Spinal cord (tissue), 9 donors: ENCODE measurements at regions not wholly inside any gene's neighbourhood (a gene's known extent, or its start where the extent isn't known, plus 50 kb on each side); places are given as distances from the start of the nearest gene placed in this dataset.

ENCODE experiments used
- DNase-seq, 6 donors: peaks; one replicate each; pipeline versions ENCODE4 v3.0.0 to v3.0.0-alpha.2; 2013 to 2015; ENCODE audit warnings: low spot score in 6 of 6, low read depth in 4 of 6
- H3K27ac ChIP-seq: one replicate; pipeline ENCODE4 v1.5.1; 2013; ENCODE audit warnings: low read depth, low read length, control low read depth
- H3K27me3 ChIP-seq: one replicate; pipeline ENCODE4 v1.6.1; 2013; ENCODE audit warnings: low read length; ENCODE audit not compliant: control insufficient read depth, insufficient read depth
- H3K36me3 ChIP-seq: one replicate; pipeline ENCODE4 v1.6.1; 2013; ENCODE audit warnings: low read length; ENCODE audit not compliant: control insufficient read depth, insufficient read depth
- H3K4me1 ChIP-seq: one replicate; pipeline ENCODE4 v1.6.1; 2013; ENCODE audit warnings: low read length; ENCODE audit not compliant: control insufficient read depth, insufficient read depth
- H3K4me3 ChIP-seq: one replicate; pipeline ENCODE4 v1.5.1; 2013; ENCODE audit warnings: low read depth, low read length, control low read depth
- H3K9me3 ChIP-seq: one replicate; pipeline ENCODE4 v1.6.1; 2013; ENCODE audit warnings: low read length; ENCODE audit not compliant: control insufficient read depth, insufficient read depth
- WGBS: methylation state at CpG from one replicate; pipeline ENCODE4 v1.1.5; 2013; ENCODE audit warnings: missing lambda C conversion rate; ENCODE audit not compliant: insufficient coverage; 5-methylcytosine and 5-hydroxymethylcytosine counted together
- donor health status: healthy.

DNA sequence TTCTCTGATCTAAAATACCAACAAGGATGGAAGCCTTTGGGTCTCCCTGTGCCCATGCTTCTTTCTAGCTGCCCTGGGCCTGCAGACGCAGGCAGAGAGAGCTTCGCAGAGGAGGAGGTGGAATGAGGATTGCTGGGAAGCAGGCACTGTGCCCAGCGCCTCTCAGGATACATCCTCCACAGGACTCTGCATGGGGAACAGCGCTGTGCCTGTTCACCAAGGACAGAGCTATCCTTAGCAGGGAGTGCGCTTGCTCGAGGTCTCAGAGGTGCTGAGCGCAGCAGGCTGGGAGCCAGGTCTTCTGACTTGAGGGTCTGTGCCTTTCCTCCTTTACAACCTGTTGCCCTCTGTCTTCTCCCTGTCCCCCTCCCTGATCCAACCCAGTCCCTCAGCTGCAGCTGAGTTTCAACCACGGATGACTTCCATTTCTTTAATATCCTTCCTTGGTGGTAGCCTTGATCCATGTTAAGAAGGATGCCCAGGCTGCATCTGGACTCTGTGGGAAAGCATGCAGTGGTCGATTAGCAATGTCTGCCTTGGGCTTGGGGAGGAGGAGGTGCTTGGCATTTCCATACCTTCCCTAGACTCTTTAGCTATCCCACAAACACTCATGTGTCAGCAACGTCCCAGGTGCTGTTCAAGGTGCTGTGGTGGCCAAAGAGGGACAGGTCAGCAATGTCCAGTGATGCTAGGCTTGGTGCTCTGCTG, 219.6 kb upstream of the GPR26 start:
- no peak for DNase-seq
- no peaks in the 10 kb centered on the region for H3K36me3 ChIP-seq
- H3K9me3 ChIP-seq, result no peaks in the 10 kb centered on the region
- no peak overlapping the region for H3K27ac ChIP-seq
- H3K4me1 ChIP-seq, result peaks cover 7% of the 10 kb centered on the region
- H3K27me3 ChIP-seq, result peaks cover 7% of the 10 kb centered on the region
- no peak overlapping the region for H3K4me3 ChIP-seq
- WGBS, result 64% methylated on average over 8 of the region's 10 CpGs

DNA sequence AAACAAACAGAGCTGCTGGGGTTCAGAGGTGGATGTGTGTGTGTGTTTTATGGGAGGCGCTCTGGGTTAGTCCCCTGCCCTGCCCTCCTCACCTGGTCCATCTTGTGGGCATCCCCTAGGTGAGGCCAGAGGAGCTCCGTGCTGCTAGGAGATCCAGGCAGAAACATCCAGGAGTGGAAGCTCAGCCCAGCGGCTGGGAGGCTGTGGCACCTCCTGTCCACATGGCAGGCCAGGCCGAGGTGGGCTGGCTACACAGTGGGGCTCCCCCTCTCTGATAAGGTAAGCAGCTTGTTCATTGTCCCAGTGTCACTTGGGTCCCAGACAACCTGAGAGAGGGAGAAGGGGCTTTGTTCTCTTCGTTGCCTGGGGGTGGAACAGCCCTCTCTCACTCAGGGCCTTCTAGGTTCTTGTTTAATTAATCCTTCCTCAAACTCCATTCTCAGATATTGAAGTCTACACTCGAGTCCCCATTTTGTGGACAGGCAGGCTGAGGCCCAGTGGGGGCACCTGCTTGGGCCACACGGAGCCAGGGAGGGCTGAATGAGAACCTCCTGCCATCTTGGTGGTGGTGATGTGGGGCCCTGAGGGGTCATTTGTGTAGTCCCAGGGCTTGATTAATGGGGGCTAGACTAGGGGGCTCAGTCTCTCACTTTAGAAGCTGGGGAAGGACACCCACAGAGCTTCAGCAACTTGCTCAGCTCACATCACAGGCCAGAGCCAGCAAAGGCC, 216.8 kb upstream of the GPR26 start:
- no peak for DNase-seq
- H3K4me1 ChIP-seq, result peaks cover 8% of the 10 kb centered on the region
- H3K27ac ChIP-seq, result no peak overlapping the region
- H3K4me3 ChIP-seq, result no peak overlapping the region
- no peaks in the 10 kb centered on the region for H3K36me3 ChIP-seq
- WGBS, result 93% methylated on average over 6 of the region's 7 CpGs
- H3K9me3 ChIP-seq, result no peaks in the 10 kb centered on the region
- H3K27me3 ChIP-seq, result peaks cover 5% of the 10 kb centered on the region

DNA sequence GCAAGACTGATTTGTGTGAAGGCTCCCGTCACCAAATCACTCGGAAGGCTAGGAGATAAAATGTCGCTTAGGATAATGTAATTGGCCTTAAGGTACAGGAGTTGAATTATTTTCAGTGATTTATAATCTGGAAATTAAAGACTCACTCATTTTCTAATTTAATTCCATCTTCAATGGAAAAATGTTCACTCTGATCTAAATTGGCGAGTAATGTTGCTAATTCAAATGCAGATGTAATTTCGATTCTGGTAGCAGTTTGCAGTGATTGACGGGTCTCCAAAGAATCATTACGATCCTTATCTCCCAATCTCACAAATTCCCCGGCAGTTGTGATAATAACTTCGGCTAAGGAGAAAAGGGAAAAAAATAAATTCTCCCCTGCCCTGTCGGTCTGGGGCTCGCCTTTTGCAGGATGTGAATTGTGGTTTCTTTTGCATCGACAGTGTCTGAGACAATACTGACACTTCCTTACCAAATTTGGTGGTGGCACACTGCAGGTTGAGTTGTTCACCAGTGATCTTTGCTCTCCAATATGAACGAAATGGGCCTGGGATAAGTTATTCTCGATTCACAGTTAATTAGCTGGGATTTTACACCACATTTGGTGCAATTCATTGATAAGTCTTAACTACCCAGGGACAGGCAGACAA, 215.1 kb upstream of the GPR26 start:
- peaks cover 5% of the 10 kb centered on the region for H3K27me3 ChIP-seq
- no peaks in the 10 kb centered on the region for H3K9me3 ChIP-seq
- WGBS, result 72% methylated on average over 4 of the region's 14 CpGs
- H3K36me3 ChIP-seq, result no peaks in the 10 kb centered on the region
- H3K27ac ChIP-seq, result no peak overlapping the region
- peaks cover 8% of the 10 kb centered on the region for H3K4me1 ChIP-seq
- no peak overlapping the region for H3K4me3 ChIP-seq
- peak in 1 of 6 donors; percentile 88 for DNase-seq

DNA sequence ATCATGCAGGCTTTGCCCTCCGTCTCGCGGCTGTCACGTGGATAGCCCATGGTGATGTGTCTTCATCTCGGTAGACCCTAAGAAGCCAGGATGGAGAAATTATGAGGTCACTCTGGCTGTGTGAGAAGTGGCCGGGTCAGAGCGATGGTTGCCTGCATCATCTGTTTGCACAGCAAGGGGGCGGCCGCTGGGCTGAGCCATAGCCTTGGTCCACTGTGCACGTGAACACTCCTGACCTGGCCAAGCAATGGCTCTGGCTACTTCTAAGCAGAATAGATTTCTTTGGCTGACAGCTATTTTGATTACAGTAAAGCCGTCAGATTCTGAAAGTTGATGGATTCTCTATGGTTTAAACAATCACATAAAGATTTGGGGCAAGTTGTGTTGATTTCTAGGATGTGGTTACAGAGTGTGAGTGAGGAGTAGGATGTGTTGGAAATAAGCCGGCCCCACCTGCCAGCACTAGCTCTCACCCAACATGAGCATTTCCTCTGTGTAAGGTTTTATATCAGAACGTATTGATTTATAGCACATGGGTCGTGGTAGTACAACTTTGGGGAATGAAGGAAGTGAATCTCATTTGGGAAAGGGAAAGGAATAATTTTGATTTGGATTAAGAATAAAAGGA, 214.4 kb upstream of the GPR26 start:
- Histone ChIP-seq H3K9me3 (no peaks in the 10 kb centered on the region), H3K27me3 (peaks cover 5% of the 10 kb centered on the region), H3K4me3 (no peak overlapping the region), H3K36me3 (no peaks in the 10 kb centered on the region), H3K4me1 (peaks cover 5% of the 10 kb centered on the region), H3K27ac (no peak overlapping the region)
- DNase-seq, result no peak
- WGBS, result 68% methylated on average over 11 of the region's 14 CpGs

DNA sequence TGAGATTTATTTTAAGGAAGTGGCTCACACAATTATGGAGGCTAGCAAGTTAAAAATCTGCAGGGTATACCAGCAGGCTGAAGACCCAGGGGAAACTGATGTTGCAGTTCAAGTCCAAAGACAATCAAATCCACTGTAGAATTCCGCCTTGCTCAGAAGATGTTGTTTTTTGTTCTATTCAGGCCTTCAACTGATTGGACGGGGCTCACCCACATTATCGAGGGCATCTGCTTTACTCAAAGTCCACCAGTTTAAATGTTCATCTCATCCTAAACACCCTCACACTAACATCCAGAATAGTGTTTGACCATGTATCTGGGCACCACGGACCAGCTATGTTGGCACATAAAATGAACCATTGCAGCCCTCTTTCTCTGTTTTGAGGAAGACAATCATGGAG, 211.2 kb upstream of the GPR26 start:
- 93% methylated on average over 3 of the region's 4 CpGs for WGBS
- peaks cover 12% of the 10 kb centered on the region for H3K4me1 ChIP-seq
- H3K36me3 ChIP-seq, result no peaks in the 10 kb centered on the region
- no peak overlapping the region for H3K4me3 ChIP-seq
- peaks cover 5% of the 10 kb centered on the region for H3K27me3 ChIP-seq
- no peak overlapping the region for H3K27ac ChIP-seq
- no peak for DNase-seq
- no peaks in the 10 kb centered on the region for H3K9me3 ChIP-seq

DNA sequence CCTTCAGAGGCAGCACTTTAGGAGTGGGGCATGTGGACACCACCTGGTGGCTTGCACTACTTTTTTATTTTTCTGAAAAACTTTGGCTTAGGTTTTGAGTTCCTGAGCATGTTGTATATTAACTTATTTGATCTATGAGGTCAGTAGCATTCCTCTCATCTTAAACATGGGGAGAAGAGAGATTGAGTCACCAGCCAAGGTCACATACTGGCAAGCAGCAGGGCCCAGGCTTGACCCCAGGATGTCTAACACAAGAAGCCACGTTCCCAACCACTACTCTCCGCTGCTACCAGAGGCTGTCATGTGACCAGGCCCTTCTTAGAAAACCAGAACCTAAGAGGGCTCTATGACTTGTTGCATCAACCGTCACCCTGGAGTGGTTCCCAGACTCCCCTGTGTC, 210.3 kb upstream of the GPR26 start:
- no peak overlapping the region for H3K4me3 ChIP-seq
- H3K27ac ChIP-seq, result no peak overlapping the region
- H3K36me3 ChIP-seq, result no peaks in the 10 kb centered on the region
- no peaks in the 10 kb centered on the region for H3K9me3 ChIP-seq
- 80% methylated on average over 3 of the region's 3 CpGs for WGBS
- no peak for DNase-seq
- peaks cover 5% of the 10 kb centered on the region for H3K27me3 ChIP-seq
- H3K4me1 ChIP-seq, result peaks cover 19% of the 10 kb centered on the region

DNA sequence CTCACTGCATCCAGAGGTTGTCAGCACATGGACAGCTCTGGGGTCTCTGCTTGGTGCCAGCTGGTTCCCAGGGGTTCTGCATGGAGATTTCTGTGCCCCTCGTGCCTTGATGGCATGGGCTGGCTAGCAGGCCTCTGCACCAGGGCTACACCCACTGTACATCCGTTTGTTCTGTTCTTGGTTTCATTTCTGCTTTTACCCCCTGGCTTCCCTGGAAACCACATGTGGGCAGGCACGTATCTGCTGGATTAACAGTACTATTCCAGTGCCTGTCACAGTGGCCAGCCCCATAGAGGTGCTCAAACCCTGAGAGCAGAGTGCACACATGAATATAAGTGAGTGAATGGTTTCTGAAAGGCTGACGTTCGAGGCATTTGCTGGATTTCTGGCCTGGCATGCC, 207.2 kb upstream of the GPR26 start:
- WGBS, result 72% methylated on average over 5 of the region's 5 CpGs
- Histone ChIP-seq H3K27ac (no peak overlapping the region), H3K36me3 (no peaks in the 10 kb centered on the region), H3K27me3 (no peaks in the 10 kb centered on the region), H3K4me1 (peaks cover 15% of the 10 kb centered on the region), H3K4me3 (no peak overlapping the region), H3K9me3 (no peaks in the 10 kb centered on the region)
- no peak for DNase-seq

DNA sequence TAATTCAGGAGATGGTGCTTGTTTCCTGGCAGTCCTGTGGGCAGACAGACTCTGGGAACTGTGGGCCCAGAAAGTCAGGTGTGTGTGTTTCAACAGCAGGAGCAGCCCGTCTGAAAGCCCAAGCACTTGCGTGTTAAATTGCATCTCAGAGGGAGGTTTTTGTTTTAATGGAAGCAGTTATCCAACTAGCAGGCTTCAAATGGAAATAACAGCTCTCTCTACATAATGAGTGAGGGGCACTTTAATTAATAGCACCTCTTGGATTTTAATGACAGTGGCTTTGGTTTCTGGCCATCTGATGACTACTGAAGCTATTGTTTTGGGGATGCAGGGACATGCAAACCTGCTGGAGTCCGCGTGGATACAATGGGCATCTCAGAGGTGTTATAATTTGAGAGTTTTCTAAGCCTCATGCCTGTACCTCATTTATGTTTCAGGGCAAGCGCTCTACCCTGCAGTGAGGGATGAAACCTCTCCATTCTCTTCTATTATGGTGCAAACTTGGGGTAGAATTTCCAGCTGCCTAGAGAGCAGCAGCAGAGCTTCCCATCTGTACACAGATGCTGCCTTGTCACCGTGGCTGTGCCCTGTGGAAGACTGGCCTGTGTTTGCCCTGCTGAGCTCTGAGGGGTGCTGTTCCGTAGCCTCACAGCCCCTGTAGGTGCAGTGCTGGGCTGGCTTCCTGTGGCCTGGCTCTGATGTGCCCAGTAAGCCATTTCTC, 206.6 kb upstream of the GPR26 start:
- 37% methylated on average over 4 of the region's 7 CpGs for WGBS
- Histone ChIP-seq H3K4me1 (peaks cover 15% of the 10 kb centered on the region), H3K27ac (no peak overlapping the region), H3K27me3 (no peaks in the 10 kb centered on the region), H3K4me3 (no peak overlapping the region), H3K9me3 (no peaks in the 10 kb centered on the region), H3K36me3 (no peaks in the 10 kb centered on the region)
- peak in 2 of 6 donors; percentile 8 to 85 for DNase-seq

DNA sequence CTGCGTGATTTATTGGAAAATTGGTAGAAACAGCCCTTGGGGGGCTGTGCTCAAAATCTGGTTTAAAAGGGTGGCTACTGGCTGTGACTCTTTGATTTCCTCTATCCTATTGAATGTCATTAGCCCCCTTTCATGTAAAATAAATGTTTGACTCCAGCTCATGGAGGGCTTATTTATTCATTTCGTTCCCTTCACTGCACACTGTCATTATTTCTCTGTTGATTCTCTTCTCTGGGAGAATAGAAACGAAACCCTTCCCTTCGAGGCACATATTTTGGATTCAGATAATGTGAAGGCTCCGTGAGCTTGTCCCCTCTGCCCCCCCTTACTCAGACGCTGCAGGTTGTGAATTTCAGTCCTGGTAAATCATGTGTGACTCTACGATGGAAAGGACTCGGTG, 203.9 kb upstream of the GPR26 start:
- Histone ChIP-seq H3K4me1 (peaks cover 12% of the 10 kb centered on the region), H3K9me3 (no peaks in the 10 kb centered on the region), H3K36me3 (no peaks in the 10 kb centered on the region), H3K4me3 (no peak overlapping the region), H3K27me3 (no peaks in the 10 kb centered on the region), H3K27ac (no peak overlapping the region)
- DNase-seq, result peak in 1 of 6 donors; percentile 70
- no CpG with 5 or more reads among the region's 8 CpGs for WGBS
